SU-DHL-6 (cell line): ENCODE measurements at regions not wholly inside any gene's neighbourhood (a gene's known extent, or its start where the extent isn't known, plus 50 kb on each side); places are given as distances from the start of the nearest gene placed in this dataset.

Experiments used
- H2AFZ ChIP-seq: fragments of 200-600 bp; sonication (generic); 2 replicates; pipeline ENCODE4 v1.6.1; 2014; ENCODE audit warnings: low read depth, mild to moderate bottlenecking, moderate library complexity, mixed read lengths, antibody characterized with exemption, low read length; ENCODE audit not compliant: severe bottlenecking
- H3F3A ChIP-seq: fragments of 200-600 bp; shearing (Covaris generic); 2 replicates; pipeline ENCODE4 v1.6.0; 2016; ENCODE audit warnings: antibody characterized with exemption, mild to moderate bottlenecking; ENCODE audit not compliant: insufficient read depth
- H3K27ac ChIP-seq: fragments of 200-600 bp; sonication (generic); 2 replicates; pipeline ENCODE4 v1.5.1; 2016; ENCODE audit warnings: low read depth, mild to moderate bottlenecking, low read length, moderate library complexity, mixed read lengths
- H3K27me3 ChIP-seq: fragments of 200-600 bp; sonication (generic), shearing (Covaris generic); 2 replicates; pipeline ENCODE4 v1.6.0; 2014; ENCODE audit warnings: mild to moderate bottlenecking, low read length
- H3K36me3 ChIP-seq: fragments of 200-600 bp; sonication (generic); 2 replicates; pipeline ENCODE4 v1.6.1; 2014; ENCODE audit warnings: mild to moderate bottlenecking, low read length, mixed read lengths
- H3K4me2 ChIP-seq: fragments of 300-600, 200-600 bp; shearing (Covaris generic), sonication (generic); 2 replicates; pipeline ENCODE4 v1.6.0; 2014; ENCODE audit warnings: low read length, low read depth, mild to moderate bottlenecking; ENCODE audit not compliant: poor library complexity, severe bottlenecking
- H3K4me3 ChIP-seq: fragments of 200-600 bp; sonication (generic); 2 replicates; pipeline ENCODE4 v1.5.1; 2014; ENCODE audit warnings: antibody characterized with exemption, low read length, mild to moderate bottlenecking, mixed read lengths; ENCODE audit not compliant: insufficient read depth, poor library complexity, severe bottlenecking
- H3K79me2 ChIP-seq: fragments of 200-600 bp; sonication (generic); 2 replicates; pipeline ENCODE4 v1.6.1; 2014; ENCODE audit warnings: mild to moderate bottlenecking, low read length, moderate library complexity; ENCODE audit not compliant: insufficient read depth
- H3K9ac ChIP-seq: fragments of 200-600 bp; sonication (generic); 2 replicates; pipeline ENCODE4 v1.7.0; 2014; ENCODE audit warnings: mild to moderate bottlenecking, low read length
- H3K9me2 ChIP-seq: fragments of 200-600 bp; sonication (generic); replicated peaks from 2 replicates; pipeline ENCODE4 v1.6.1; 2014; ENCODE audit warnings: low read length; ENCODE audit not compliant: insufficient read depth
- H3K9me3 ChIP-seq: fragments of 200-600 bp; sonication (generic); 2 replicates; pipeline ENCODE4 v1.6.1; 2014; ENCODE audit warnings: low read length, mixed read lengths; ENCODE audit not compliant: insufficient read depth
- H4K20me1 ChIP-seq: fragments of 200-600 bp; sonication (generic); 2 replicates; pipeline ENCODE4 v1.6.1; 2014; ENCODE audit warnings: low read depth, mild to moderate bottlenecking, antibody characterized with exemption, low read length, moderate library complexity, mixed read lengths
- EZH2phosphoT487 ChIP-seq: fragments of 200-600 bp; sonication (generic), shearing (Covaris generic); conservative IDR thresholded peaks from 2 replicates; pipeline ENCODE4 v1.6.1; 2018; ENCODE audit warnings: mild to moderate bottlenecking, antibody characterized with exemption, low read length, moderate library complexity, mixed read lengths
- TF ChIP-seq, protein P1 (sequence below): fragments of 200-600 bp; sonication (generic); IDR thresholded peaks from one replicate; pipeline ENCODE4 v1.5.1; 2017; ENCODE audit warnings: antibody characterized with exemption, mild to moderate bottlenecking, low read length, moderate library complexity; ENCODE audit not compliant: insufficient read depth, poor library complexity, severe bottlenecking

DNA sequence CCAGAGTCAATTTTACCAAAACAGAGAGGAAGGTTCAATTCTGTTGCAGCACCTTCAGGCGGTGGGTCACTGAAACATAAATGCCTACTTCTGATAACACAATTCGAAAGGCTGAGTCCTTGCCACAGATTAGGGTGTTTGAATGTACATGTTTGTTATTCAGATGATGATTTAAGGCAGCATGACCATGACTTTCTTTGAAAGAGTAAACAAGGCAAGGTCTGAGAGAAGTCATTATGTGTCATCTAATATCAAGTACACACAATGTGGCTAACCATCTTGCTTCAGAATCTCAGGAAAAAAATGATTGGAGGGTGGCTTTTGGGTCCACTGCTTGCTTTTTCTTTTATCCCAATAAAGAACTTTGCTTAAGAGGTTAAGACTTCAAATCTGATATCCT is 457.5 kb downstream of the TAF11L14 start:
- H3K79me2 ChIP-seq = no peaks in the 10 kb centered on the region
- H3K9ac ChIP-seq = no peak overlapping the region
- no peaks in the 10 kb centered on the region for H4K20me1 ChIP-seq
- TF ChIP-seq, protein P1, sequence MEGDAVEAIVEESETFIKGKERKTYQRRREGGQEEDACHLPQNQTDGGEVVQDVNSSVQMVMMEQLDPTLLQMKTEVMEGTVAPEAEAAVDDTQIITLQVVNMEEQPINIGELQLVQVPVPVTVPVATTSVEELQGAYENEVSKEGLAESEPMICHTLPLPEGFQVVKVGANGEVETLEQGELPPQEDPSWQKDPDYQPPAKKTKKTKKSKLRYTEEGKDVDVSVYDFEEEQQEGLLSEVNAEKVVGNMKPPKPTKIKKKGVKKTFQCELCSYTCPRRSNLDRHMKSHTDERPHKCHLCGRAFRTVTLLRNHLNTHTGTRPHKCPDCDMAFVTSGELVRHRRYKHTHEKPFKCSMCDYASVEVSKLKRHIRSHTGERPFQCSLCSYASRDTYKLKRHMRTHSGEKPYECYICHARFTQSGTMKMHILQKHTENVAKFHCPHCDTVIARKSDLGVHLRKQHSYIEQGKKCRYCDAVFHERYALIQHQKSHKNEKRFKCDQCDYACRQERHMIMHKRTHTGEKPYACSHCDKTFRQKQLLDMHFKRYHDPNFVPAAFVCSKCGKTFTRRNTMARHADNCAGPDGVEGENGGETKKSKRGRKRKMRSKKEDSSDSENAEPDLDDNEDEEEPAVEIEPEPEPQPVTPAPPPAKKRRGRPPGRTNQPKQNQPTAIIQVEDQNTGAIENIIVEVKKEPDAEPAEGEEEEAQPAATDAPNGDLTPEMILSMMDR = no peak
- no peak for TF ChIP-seq EZH2phosphoT487
- no peak overlapping the region for H2AFZ ChIP-seq
- H3K4me2 ChIP-seq = no peak overlapping the region
- H3K9me3 ChIP-seq = peaks cover 5% of the 10 kb centered on the region; the same call in 1 of the 2 replicates
- H3K36me3 ChIP-seq = no peaks in the 10 kb centered on the region
- H3K27me3 ChIP-seq = no peaks in the 10 kb centered on the region
- H3K27ac ChIP-seq = no peak overlapping the region
- no peak overlapping the region for H3K4me3 ChIP-seq
- H3K9me2 ChIP-seq = no peaks in the 10 kb centered on the region
- H3F3A ChIP-seq = no peaks in the 10 kb centered on the region

DNA sequence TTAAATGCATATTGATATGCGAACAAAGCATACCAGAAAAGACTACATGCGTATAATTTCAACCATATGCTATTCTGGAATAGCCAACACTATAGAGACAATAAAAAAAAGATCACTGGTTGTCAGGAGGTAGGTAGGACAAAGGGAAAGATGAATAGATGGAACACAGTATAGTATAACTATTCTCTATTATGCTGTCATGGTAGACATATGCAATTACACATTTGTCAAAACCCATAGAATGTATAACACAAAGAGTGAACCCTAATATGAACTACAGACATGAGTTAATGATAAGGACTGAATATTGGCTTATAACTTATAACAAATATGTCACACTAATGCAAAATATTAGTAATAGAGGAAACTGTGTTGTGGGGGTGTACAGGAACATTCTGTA is 460.8 kb downstream of the TAF11L14 start:
- Histone ChIP-seq H3K9me2 (no peaks in the 10 kb centered on the region), H3K79me2 (no peaks in the 10 kb centered on the region), H3K9me3 (no peaks in the 10 kb centered on the region), H2AFZ (no peak overlapping the region), H3K4me3 (no peak overlapping the region), H3K9ac (no peak overlapping the region), H3K27me3 (no peaks in the 10 kb centered on the region), H3K27ac (no peak overlapping the region), H3K36me3 (no peaks in the 10 kb centered on the region), H3K4me2 (no peak overlapping the region), H4K20me1 (no peaks in the 10 kb centered on the region), H3F3A (no peaks in the 10 kb centered on the region)
- TF ChIP-seq, protein P1 = no peak
- no peak for TF ChIP-seq EZH2phosphoT487

DNA sequence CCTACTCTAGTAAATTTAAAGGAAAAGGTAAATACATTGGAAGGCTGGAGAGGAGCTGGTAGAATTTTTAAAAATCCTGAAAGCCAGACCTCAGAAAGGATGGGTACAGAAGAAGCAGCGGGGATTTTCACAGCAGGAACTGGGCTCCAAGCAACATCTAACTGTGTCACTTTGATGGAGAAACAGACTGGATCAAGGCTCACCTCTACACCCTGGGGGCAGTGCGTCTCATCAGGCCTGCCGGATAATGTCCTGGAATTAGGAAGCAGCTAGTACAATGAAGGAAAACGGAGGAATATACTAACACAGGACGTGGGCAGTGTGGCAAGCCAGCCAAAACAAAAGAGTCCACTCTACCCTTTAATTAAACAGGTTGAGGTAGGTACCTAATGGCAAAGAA is 463.6 kb downstream of the TAF11L14 start:
- Histone ChIP-seq H3K27me3 (no peaks in the 10 kb centered on the region), H3K4me2 (no peak overlapping the region), H3F3A (no peaks in the 10 kb centered on the region), H3K9me2 (no peaks in the 10 kb centered on the region), H3K4me3 (no peak overlapping the region), H4K20me1 (no peaks in the 10 kb centered on the region), H3K9me3 (no peaks in the 10 kb centered on the region), H3K9ac (no peak overlapping the region), H3K36me3 (no peaks in the 10 kb centered on the region), H3K27ac (no peak overlapping the region), H2AFZ (no peak overlapping the region), H3K79me2 (no peaks in the 10 kb centered on the region)
- TF ChIP-seq, protein P1 = no peak
- no peak for TF ChIP-seq EZH2phosphoT487
